SH-SY5Y (cell line): ENCODE measurements at regions not wholly inside any gene's neighbourhood (a gene's known extent, or its start where the extent isn't known, plus 50 kb on each side); places are given as distances from the start of the nearest gene placed in this dataset.

ENCODE experiments used
- GATA2 ChIP-seq: IDR thresholded peaks from 2 replicates; pipeline ENCODE4 v1.6.1; 2011; ENCODE audit warnings: mild to moderate bottlenecking, low read depth, low read length
- GATA3 ChIP-seq: IDR thresholded peaks from 2 replicates; pipeline ENCODE4 v1.6.1; 2011; ENCODE audit warnings: low read depth, mild to moderate bottlenecking, low read length, moderate library complexity

DNA sequence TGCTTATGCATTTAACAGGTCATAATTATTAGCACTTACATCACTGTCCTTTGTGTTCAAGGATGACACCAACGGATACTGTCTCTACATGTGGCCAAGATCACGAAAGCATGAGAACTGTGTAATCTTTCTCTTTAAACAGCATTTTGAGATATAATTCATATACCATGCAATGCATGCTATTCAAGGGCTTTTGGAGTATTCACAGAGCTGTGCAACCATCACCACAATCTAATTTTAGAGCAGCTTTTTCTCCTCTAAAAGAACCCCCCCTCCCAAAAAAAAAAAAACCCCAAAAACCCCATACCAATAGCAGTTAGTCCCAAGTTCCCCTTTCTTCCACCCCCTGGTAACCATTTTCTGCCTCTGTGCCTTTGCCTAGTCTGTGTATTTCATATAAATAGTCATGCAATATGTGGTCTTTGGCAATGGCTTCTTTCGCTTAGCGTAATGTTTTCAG, 60.6 kb downstream of the SPRING1 start:
- TF ChIP-seq GATA3 (no peak), GATA2 (no peak)
